Hypothalamus (tissue), 51 donors: ENCODE measurements at regions not wholly inside any gene's neighbourhood (a gene's known extent, or its start where the extent isn't known, plus 50 kb on each side); places are given as distances from the start of the nearest gene placed in this dataset.

Source experiments
- DNase-seq, 51 donors: peaks; one replicate each; lab custom pipeline; 2025; lab: John Stamatoyannopoulos, UW

GRCh38 chr16:13543850-13544249, 376.1 kb upstream of the ERCC4 start:
- DNase-seq, result no peak

- DNase-seq, result no peak
Observed at GRCh38 chr16:13545271-13545670, 374.7 kb upstream of the ERCC4 start.

DNA sequence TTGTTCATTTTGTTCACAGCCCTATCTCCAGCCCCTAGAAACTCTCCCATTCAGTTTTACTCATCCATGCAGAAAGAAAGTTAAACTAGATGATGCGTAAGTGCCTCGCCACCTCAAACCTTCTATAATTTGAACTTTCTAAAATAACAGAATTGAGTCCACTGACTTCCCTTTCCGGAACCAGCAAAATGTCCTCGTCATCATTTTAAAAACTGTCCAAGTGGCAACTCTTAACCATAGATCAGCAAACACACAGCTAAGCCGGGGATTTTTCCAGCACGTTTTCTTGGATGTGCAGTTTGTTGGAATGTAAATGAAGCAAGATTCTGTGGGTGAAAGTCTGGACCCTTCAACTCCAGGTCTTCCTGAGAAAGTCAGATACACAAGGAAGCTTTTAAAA, 369.7 kb upstream of the ERCC4 start:
- DNase-seq, result no peak

DNA sequence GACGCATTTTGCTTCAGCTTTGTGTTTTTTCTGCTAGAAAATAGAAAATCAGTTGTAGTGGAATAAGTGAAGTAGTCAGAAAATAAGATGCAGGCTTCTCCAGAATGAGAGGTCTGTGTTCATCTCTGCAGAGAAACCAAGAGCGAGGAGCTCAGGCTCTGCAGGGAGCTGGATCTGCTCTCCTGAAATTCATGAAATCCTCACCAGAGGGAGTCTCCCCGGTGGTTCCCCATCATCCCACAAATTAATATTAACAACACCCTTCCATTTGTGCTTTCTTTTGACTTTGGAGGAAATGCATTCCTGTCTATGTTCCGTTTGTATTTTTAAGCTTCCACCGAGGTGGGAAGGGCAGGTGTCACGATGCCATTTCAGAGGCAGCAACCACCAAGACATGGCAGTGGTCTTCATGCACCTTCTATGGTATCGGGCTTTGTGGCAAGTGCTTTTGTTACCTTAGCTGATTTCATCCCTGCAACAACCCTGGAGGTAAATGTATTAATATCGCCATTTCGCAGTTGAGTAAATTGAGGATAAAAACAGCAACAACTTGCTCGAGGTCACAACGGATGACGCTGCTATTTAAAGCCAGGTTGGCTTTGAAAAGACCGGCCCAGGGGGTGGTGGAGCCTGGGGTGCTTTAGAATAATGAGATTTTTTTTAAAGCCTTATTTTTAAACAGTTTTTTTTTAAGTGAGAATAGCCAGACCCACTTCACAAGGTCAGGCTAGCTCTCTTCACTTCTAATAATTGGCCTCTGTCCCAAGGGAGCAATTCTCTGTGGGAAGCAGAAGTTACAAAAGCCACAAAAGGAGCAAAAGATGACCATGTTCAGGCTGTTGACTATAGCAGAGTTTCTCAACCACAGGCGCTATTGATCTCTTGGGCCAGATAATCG, 367.6 kb upstream of the ERCC4 start:
- peak in 2 of 51 donors; percentile 0 to 6 for DNase-seq

DNA sequence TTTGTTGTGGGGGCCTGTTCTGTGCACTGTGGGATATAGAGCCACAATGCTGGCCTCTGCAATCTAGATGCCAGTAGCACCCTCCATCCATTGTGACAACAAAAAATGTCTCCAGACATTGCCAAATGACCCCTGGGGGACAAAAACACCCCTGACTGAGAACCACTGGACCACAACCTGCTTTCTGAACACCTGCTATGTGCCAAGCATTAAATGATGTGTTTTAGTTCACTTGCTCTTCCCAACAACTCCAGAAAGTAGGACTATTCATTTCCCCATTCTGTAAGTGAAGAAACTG, 367.0 kb upstream of the ERCC4 start:
- DNase-seq, result no peak

GRCh38 chr16:13553453-13553985, 366.4 kb upstream of the ERCC4 start:
- DNase-seq, result no peak

GRCh38 chr16:13554005-13554404, 365.9 kb upstream of the ERCC4 start:
- no peak for DNase-seq

DNA sequence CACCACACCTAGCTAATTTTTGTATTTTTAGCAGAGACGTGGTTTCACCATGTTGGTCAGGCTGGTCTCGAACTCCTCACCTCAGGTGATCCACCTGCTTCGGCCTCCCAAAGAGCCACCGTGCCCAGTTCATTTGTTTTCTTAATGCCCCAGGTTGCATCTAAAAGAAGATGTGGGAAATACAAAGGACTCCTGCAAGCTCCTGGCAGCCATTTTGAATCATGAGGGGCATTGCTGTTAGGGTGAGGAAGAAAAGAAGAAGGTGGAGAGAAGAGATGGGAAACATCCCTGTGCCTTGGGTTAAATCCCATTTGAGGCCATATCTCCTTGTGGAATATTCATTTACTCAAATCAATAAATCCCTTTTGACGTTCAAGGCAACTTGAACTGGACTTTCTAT, 365.3 kb upstream of the ERCC4 start:
- DNase-seq, result no peak

GRCh38 chr16:13557418-13557817, 362.5 kb upstream of the ERCC4 start:
- no peak for DNase-seq

DNA sequence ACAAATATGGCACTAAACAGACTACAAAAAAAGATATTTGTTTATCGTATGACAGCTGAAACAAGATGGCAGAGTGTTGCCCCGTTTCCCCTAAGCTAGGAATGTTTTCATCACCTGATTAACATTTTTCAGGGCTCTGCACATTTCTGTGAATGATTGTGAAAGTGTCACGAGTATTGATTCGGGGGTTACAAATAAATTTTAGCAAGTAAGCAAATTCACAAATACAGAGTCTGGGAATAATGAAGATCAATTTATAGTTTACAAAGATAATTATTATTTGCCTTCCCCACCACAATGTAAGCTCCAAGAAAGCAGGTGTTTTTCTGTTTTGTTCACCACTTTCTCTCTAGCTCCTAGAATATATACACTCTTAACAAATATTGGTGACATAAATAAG, 361.2 kb upstream of the ERCC4 start:
- no peak for DNase-seq

GRCh38 chr16:13559624-13560023, 360.3 kb upstream of the ERCC4 start:
- no peak for DNase-seq

DNA sequence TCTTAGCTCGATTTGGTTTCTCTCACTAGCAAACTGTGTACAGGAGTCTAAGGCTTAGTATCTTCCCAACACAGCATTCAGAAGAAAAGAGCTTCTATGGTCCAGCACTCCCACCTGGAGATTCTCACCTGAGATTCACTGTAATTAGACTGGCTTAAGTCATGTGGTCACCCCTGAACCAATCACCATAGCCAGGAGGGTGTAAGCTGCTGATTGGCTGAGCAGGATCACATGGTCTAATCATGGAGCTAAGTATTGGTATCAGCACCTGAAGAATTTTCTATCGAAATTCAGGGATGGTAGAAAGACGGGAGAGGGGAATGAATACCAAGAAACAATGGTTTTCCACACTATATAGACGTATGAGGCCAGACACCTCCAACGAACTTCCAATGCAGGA, 359.8 kb upstream of the ERCC4 start:
- no peak for DNase-seq

GRCh38 chr16:13561291-13562070, 358.5 kb upstream of the ERCC4 start:
- DNase-seq, result no peak

- DNase-seq, result no peak
Observed at GRCh38 chr16:13568803-13569202, 351.2 kb upstream of the ERCC4 start.

GRCh38 chr16:13569986-13570385, 350.0 kb upstream of the ERCC4 start:
- DNase-seq, result no peak

GRCh38 chr16:13571036-13571435, 348.9 kb upstream of the ERCC4 start:
- no peak for DNase-seq

DNA sequence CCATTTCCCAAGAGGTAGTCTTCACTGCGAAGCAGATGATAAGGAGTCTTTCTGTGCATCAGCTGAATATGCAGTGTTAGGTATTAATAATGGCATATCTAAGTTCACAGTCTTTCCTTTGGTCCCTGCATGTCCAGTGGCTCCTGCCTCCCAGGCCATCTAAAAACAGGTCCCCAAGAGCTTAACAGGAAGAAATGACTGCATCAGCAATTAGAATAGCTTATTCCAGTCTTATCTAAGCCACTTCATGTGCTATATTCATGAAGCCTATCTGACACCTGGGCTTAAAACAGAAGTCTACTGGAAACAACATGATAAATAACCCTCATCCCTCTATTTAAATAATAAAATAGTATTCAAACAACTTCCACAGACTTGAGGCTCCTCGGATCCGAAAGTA, 346.1 kb upstream of the ERCC4 start:
- no peak for DNase-seq

DNA sequence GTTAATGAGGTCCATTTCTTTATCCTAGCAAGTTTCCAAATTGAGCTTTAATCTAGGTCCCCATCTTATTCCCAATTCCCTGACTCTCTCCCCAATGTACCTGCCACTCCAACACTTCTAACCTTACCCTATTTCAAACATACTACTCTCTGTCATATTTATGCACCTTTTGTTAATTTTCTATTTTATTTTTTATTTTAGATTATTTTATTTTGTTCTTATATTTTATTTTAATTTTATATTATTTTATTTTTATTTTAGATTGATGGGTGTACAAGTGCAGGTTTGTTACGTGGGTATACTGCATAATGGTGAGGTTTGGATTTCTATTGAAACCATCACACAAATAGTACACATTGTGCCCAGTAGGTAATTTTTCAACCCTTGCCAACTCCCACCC, 333.9 kb upstream of the ERCC4 start:
- no peak for DNase-seq

DNA sequence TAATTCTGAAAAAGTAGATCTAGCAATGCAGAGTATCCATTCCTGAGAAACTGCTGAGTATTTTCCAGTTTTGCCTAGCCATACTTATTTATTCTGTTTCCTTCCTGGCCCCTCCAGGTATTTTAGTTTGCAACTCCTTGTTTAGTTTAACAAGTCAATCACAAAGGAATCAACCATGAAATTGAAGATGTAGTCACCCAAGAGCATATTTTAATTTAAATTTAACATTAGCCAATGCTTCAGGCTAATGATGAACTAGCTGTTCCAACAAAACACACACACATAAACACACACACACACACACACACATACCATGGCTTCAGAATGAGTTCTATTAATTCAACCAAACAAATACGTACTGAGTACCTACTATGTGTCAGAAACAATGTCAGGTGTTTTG, 332.8 kb upstream of the ERCC4 start:
- DNase-seq, result no peak

GRCh38 chr16:13594823-13595222, 325.1 kb upstream of the ERCC4 start:
- DNase-seq, result no peak

DNA sequence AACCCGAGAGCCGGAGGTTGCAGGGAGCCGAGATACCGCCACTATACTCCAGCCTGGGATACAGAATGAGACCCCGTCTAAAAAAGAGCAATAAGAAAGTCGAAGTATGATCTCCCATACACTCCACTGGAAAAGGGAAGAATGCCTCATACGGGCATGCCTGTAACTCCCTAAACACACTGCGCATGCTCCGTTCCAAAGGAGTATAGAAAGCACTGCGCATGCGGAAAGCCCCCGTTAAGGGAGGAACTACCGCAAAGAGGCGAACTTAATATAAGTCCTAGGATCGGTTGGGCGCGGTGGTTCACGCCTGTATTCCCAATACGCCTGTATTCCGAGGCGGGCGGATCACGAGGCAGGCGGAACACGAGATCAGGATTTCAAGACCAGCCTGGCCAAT, 313.1 kb upstream of the ERCC4 start:
- DNase-seq, result no peak

DNA sequence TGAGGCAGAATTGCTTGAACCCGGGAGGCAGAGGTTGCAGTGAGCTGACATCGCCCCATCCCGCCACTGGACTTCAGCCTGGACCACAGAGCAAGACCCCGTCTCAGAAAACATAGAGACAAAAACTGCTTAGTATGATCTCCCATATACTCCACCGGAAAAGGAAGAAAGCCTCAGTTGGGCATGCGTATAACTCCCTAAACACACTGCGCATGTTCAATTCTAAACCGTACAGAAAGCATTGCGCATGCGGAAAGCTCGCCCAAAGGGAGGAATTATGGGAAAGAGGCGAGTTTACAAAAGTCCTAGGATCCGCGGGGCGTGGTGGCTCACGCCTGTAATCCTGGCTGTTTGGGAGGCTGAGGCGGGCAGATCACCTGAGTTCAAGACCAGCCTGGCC, 312.7 kb upstream of the ERCC4 start:
- DNase-seq, result no peak
